Bronchial epithelial cell (primary cell): ENCODE measurements at regions not wholly inside any gene's neighbourhood (a gene's known extent, or its start where the extent isn't known, plus 50 kb on each side); places are given as distances from the start of the nearest gene placed in this dataset.
"Not testable (repeated sequence)": the region's sequence is repeated elsewhere in the genome, so short reads cannot be mapped to it uniquely, and the experiment has no call there.

Source experiments
- DNase-seq: peaks from one replicate; pipeline ENCODE4 v3.0.0-alpha.2; 2010; ENCODE audit warnings: low read depth
- FAIRE-seq: peaks from 2 replicates; lab custom pipeline; 2011; peaks lifted over from hg19 to GRCh38; lab: Jason Lieb, UNC
- H3K27me3 ChIP-seq: 2 replicates; pipeline ENCODE4 v1.5.1; 2011; ENCODE audit warnings: low read length; ENCODE audit not compliant: control insufficient read depth, insufficient read depth
- H3K36me3 ChIP-seq: 2 replicates; pipeline ENCODE4 v1.5.1; 2011; ENCODE audit warnings: low read length; ENCODE audit not compliant: control insufficient read depth, insufficient read depth
- H3K4me3 ChIP-seq: 2 replicates; pipeline ENCODE4 v1.5.1; 2011; ENCODE audit warnings: mild to moderate bottlenecking, low read depth, low read length, control low read depth
- CTCF ChIP-seq: IDR thresholded peaks from 2 replicates; pipeline ENCODE4 v1.5.1; 2011; ENCODE audit warnings: mild to moderate bottlenecking, moderate library complexity, low read length, control low read depth, inconsistent platforms; ENCODE audit not compliant: insufficient read depth, severe bottlenecking

- TF ChIP-seq CTCF, result no peak
- H3K4me3 ChIP-seq, result no peak overlapping the region
- FAIRE-seq, result no peak
- no peaks in the 10 kb centered on the region for H3K27me3 ChIP-seq
- DNase-seq, result no peak
- H3K36me3 ChIP-seq, result no peaks in the 10 kb centered on the region
Observed at GRCh38 chr7:142571581-142571980, 177.7 kb upstream of the PRSS1 start.

- no peak for FAIRE-seq
- no peaks in the 10 kb centered on the region for H3K27me3 ChIP-seq
- no peak for DNase-seq
- H3K36me3 ChIP-seq, result no peaks in the 10 kb centered on the region
- no peak for TF ChIP-seq CTCF
- no peak overlapping the region for H3K4me3 ChIP-seq
Observed at GRCh38 chr7:142569851-142570250, 179.4 kb upstream of the PRSS1 start.

GRCh38 chr7:142568435-142569097, 180.7 kb upstream of the PRSS1 start:
- FAIRE-seq (no peak), DNase-seq (peak; percentile 84)
- no peaks in the 10 kb centered on the region for H3K36me3 ChIP-seq
- no peaks in the 10 kb centered on the region for H3K27me3 ChIP-seq
- TF ChIP-seq CTCF, result no peak
- no peak overlapping the region for H3K4me3 ChIP-seq

GRCh38 chr7:142567201-142568075, 181.8 kb upstream of the PRSS1 start:
- no peak for TF ChIP-seq CTCF
- Histone ChIP-seq H3K27me3 (no peaks in the 10 kb centered on the region), H3K4me3 (no peak overlapping the region), H3K36me3 (no peaks in the 10 kb centered on the region)
- FAIRE-seq (no peak), DNase-seq (no peak)

GRCh38 chr7:142566271-142566670, 183.0 kb upstream of the PRSS1 start:
- Histone ChIP-seq H3K36me3 (no peaks in the 10 kb centered on the region), H3K27me3 (no peaks in the 10 kb centered on the region), H3K4me3 (no peak overlapping the region)
- FAIRE-seq (no peak), DNase-seq (no peak)
- TF ChIP-seq CTCF, result no peak

GRCh38 chr7:142564125-142564524, 185.1 kb upstream of the PRSS1 start:
- not testable (repeated sequence) for H3K36me3 ChIP-seq, H3K27me3 ChIP-seq, H3K4me3 ChIP-seq, DNase-seq, FAIRE-seq
